ENCODE measurements at regions not wholly inside any gene's neighbourhood (a gene's known extent, or its start where the extent isn't known, plus 50 kb on each side); places are given as distances from the start of the nearest gene placed in this dataset.

DNA sequence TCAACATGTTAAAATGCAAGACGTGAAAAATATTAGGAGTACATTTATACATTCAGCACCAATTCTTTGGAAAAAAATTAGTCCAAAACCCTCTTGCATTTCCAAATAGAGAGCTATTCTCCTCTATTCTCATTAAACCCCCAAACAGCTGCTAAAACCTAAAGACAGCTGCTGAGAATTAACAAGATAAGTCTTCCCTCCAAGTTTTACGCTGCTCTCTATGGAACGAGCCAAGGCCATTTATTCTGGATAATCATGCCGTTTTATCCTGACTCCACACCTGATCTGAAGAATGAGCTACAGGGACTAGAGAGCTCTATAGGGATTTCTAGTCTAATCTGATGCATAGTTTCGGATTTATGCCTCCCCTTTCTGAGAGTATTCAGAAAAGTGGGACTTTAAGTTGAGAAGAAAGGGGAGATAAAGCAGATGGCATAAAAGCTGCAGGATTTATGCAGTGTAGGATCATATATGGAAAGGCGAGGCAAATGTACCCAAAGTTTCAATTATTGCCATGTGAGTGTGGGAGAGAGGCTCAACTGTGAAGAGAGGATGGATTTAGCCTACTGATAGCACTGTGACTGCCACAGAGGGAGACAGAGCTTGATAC is 64.7 kb upstream of the HS3ST5 start:
- TF ChIP-seq POLR2AphosphoS5 (IDR thresholded peaks at IDR 0.05; ENCODE audit: low read depth) (no peak), EZH2phosphoT487 (IDR thresholded peaks at IDR 0.05; ENCODE audit: unreplicated experiment) (no peak), ZNF462 (CRISPR knock-in tag; IDR thresholded peaks at IDR 0.05) (no peak), CTCF (conservative IDR thresholded peaks at IDR 0.05; ENCODE audit: low read depth in 2 of 2) (0 out of 4 replicates have a peak, but pooled peaks of 1 of the 2 experiments have one; percentile 10)

Data from GM23338 (cell line).